SK-N-SH (cell line): ENCODE measurements at regions not wholly inside any gene's neighbourhood (a gene's known extent, or its start where the extent isn't known, plus 50 kb on each side); places are given as distances from the start of the nearest gene placed in this dataset.

Source experiments
- CTCF ChIA-PET: fragments of 300-600, 350-600 bp; formaldehyde crosslinking; extraction: SDS; loops from one replicate; lab custom pipeline; 2021; lab: Yijun Ruan, JAX
- POLR2A ChIA-PET: fragments of 350-600 bp; sonication (Branson Sonifier 250); formaldehyde crosslinking; extraction: SDS; loops from one replicate; lab custom pipeline; 2020; ENCODE audit warnings: antibody characterized with exemption, inconsistent platforms; lab: Yijun Ruan, JAX
- DNase-seq: peaks from one replicate; pipeline ENCODE4 v3.0.0; 2012
- H2AFZ ChIP-seq: fragments of 200-600 bp; sonication (generic); 2 replicates; pipeline ENCODE4 v1.8.1; 2016; ENCODE audit warnings: antibody characterized with exemption, mild to moderate bottlenecking, low read depth
- H3F3A ChIP-seq: fragments of 200-600 bp; sonication (generic); replicated peaks from 2 replicates; pipeline ENCODE3; 2016; ENCODE audit warnings: antibody characterized with exemption, mild to moderate bottlenecking; ENCODE audit not compliant: insufficient read depth
- H3K27ac ChIP-seq, 2 experiments: fragments of 200-500 bp in 1 of 2; fragments of 200-600 bp in 1 of 2; sonication (Bioruptor generic) in 1 of 2; sonication (generic), shearing (Covaris generic) in 1 of 2; 2 replicates each; pipeline versions ENCODE4 v1.5.1 to v1.6.1; 2014 to 2016; ENCODE audit warnings: low read depth in 2 of 2, inconsistent platforms in 1 of 2, low read length in 1 of 2, mild to moderate bottlenecking in 1 of 2, mixed read lengths in 1 of 2
- H3K27me3 ChIP-seq: fragments of 200-600 bp; sonication (generic), shearing (Covaris generic); 2 replicates; pipeline ENCODE4 v1.6.1; 2016; ENCODE audit warnings: mixed run types; ENCODE audit not compliant: insufficient read depth
- H3K36me3 ChIP-seq, 2 experiments: fragments of 200-500 bp in 1 of 2; fragments of 200-600 bp in 1 of 2; sonication (Bioruptor generic) in 1 of 2; sonication (generic) in 1 of 2; replicated peaks in 1 of 2; 2 replicates each; pipeline versions ENCODE3 to v1.5.1; 2014 to 2016; ENCODE audit warnings: low read length in 1 of 2, mild to moderate bottlenecking in 1 of 2; ENCODE audit not compliant: insufficient read depth in 2 of 2, control insufficient read depth in 1 of 2
- H3K4me1 ChIP-seq, 2 experiments: fragments of 200-500 bp in 1 of 2; fragments of 200-600 bp in 1 of 2; sonication (Bioruptor generic) in 1 of 2; sonication (generic), shearing (Covaris generic) in 1 of 2; 2 replicates each; pipeline versions ENCODE4 v1.5.1 to v1.6.1; 2014 to 2016; ENCODE audit warnings: low read depth in 1 of 2, low read length in 1 of 2, mixed run types in 1 of 2; ENCODE audit not compliant: insufficient read depth in 2 of 2, control insufficient read depth in 1 of 2
- H3K4me2 ChIP-seq: fragments of 200-600 bp; sonication (generic), shearing (Covaris generic); 2 replicates; pipeline ENCODE4 v1.6.1; 2017; ENCODE audit warnings: mixed run types
- H3K4me3 ChIP-seq, 2 experiments: fragments of 200-500 bp in 1 of 2; fragments of 200-600 bp in 1 of 2; sonication (Bioruptor generic) in 1 of 2; sonication (generic), shearing (Covaris generic) in 1 of 2; 2 replicates each; pipeline versions ENCODE4 v1.5.1 to v1.8.1; 2014 to 2016; ENCODE audit warnings: low read depth in 2 of 2, inconsistent platforms in 1 of 2, low read length in 1 of 2, mild to moderate bottlenecking in 1 of 2, mixed read lengths in 1 of 2, moderate library complexity in 1 of 2
- H3K79me2 ChIP-seq: fragments of 200-600 bp; sonication (generic); 2 replicates; pipeline ENCODE4 v1.8.1; 2017; ENCODE audit warnings: mild to moderate bottlenecking; ENCODE audit not compliant: insufficient read depth
- H3K9ac ChIP-seq: fragments of 200-600 bp; sonication (generic); 2 replicates; pipeline ENCODE4 v1.6.1; 2017; ENCODE audit warnings: mixed run types
- H3K9me2 ChIP-seq: fragments of 200-600 bp; sonication (generic); 2 replicates; pipeline ENCODE4 v1.6.1; 2017; ENCODE audit warnings: mixed run types
- H3K9me3 ChIP-seq: fragments of 200-600 bp; sonication (generic); 2 replicates; pipeline ENCODE4 v1.6.1; 2017; ENCODE audit warnings: mixed run types, mild to moderate bottlenecking, moderate library complexity
- H4K20me1 ChIP-seq: fragments of 200-600 bp; sonication (generic); 2 replicates; pipeline ENCODE4 v1.6.1; 2017; ENCODE audit warnings: mild to moderate bottlenecking, mixed run types; ENCODE audit not compliant: insufficient read depth
- CHD2 ChIP-seq: fragments of 150-350 bp; IDR thresholded peaks from 2 replicates; pipeline ENCODE4 v1.6.1; 2018; ENCODE audit warnings: low read length; ENCODE audit not compliant: partially characterized antibody
- ELF1 ChIP-seq: IDR thresholded peaks from 2 replicates; pipeline ENCODE4 v1.4.0; 2012
- FOXJ3 ChIP-seq: sonication (generic); formaldehyde crosslinking; IDR thresholded peaks from 2 replicates; pipeline ENCODE4 v1.5.1; 2020; ENCODE audit warnings: mild to moderate bottlenecking, missing genetic modification reagents
- FOXM1 ChIP-seq: IDR thresholded peaks from 2 replicates; pipeline ENCODE4 v1.4.0; 2012; ENCODE audit warnings: low read depth, mild to moderate bottlenecking
- GABPA ChIP-seq: IDR thresholded peaks from 2 replicates; pipeline ENCODE4 v1.4.0; 2012; ENCODE audit warnings: low read depth, mild to moderate bottlenecking
- GATA2 ChIP-seq: sonication (generic); formaldehyde crosslinking; IDR thresholded peaks from 2 replicates; pipeline ENCODE4 v1.5.0; 2020; ENCODE audit warnings: mild to moderate bottlenecking, missing genetic modification reagents
- IRF3 ChIP-seq: fragments of 150-350 bp; IDR thresholded peaks from 2 replicates; pipeline ENCODE4 v1.6.1; 2016; ENCODE audit warnings: mild to moderate bottlenecking, low read depth, low read length
- MAX ChIP-seq: IDR thresholded peaks from 2 replicates; pipeline ENCODE4 v1.4.0; 2012; ENCODE audit warnings: low read depth
- MEF2A ChIP-seq: IDR thresholded peaks from 2 replicates; pipeline ENCODE4 v1.4.0; 2012; ENCODE audit warnings: low read depth, borderline replicate concordance
- NRF1 ChIP-seq: IDR thresholded peaks from 2 replicates; pipeline ENCODE4 v1.6.1; 2012; ENCODE audit warnings: low read depth, mild to moderate bottlenecking, low read length
- PBX3 ChIP-seq: IDR thresholded peaks from 2 replicates; pipeline ENCODE4; 2012
- POLR2AphosphoS5 ChIP-seq: IDR thresholded peaks from 2 replicates; pipeline ENCODE4 v1.6.1; 2012; ENCODE audit warnings: low read depth, low read length
- RCOR1 ChIP-seq: fragments of 150-350 bp; IDR thresholded peaks from 2 replicates; pipeline ENCODE4 v1.6.1; 2017; ENCODE audit warnings: antibody characterized with exemption, low read length
- REST ChIP-seq: IDR thresholded peaks from 2 replicates; pipeline ENCODE4 v1.6.1; 2012; ENCODE audit warnings: mild to moderate bottlenecking, low read depth, low read length, moderate library complexity
- RXRA ChIP-seq: IDR thresholded peaks from 2 replicates; pipeline ENCODE4 v1.4.0; 2012; ENCODE audit warnings: low read depth, mild to moderate bottlenecking, borderline replicate concordance
- SIN3A ChIP-seq: IDR thresholded peaks from 2 replicates; pipeline ENCODE4 v1.6.1; 2012; ENCODE audit warnings: low read depth, mild to moderate bottlenecking, low read length, moderate library complexity, borderline replicate concordance
- TAF1 ChIP-seq: IDR thresholded peaks from 2 replicates; pipeline ENCODE4 v1.6.1; 2012; ENCODE audit warnings: low read depth, mild to moderate bottlenecking, low read length, moderate library complexity, borderline replicate concordance
- TEAD4 ChIP-seq: IDR thresholded peaks from 2 replicates; pipeline ENCODE4 v1.4.0; 2012; ENCODE audit warnings: mild to moderate bottlenecking, borderline replicate concordance; ENCODE audit not compliant: insufficient read depth
- USF1 ChIP-seq: IDR thresholded peaks from 2 replicates; pipeline ENCODE4 v1.4.0; 2012; ENCODE audit warnings: low read depth, borderline replicate concordance
- ZBTB33 ChIP-seq: IDR thresholded peaks from 2 replicates; pipeline ENCODE4 v1.4.0; 2012; ENCODE audit warnings: low read depth, borderline replicate concordance
- WGBS: methylation state at CpG from one replicate; pipeline ENCODE4 v1.1.6; 2017; ENCODE audit warnings: low lambda C conversion rate; 5-methylcytosine and 5-hydroxymethylcytosine counted together

- H3K79me2 ChIP-seq = no peaks in the 10 kb centered on the region
- 0% methylated on average over 3 of the region's 3 CpGs for WGBS
- no peak overlapping the region for H3K27ac ChIP-seq
- H3K9ac ChIP-seq = no peak overlapping the region
- no peak overlapping the region for H3K4me3 ChIP-seq
- H3F3A ChIP-seq = no peaks in the 10 kb centered on the region
- no peaks in the 10 kb centered on the region for H4K20me1 ChIP-seq
- no peak overlapping the region for H2AFZ ChIP-seq
- H3K9me3 ChIP-seq = no peaks in the 10 kb centered on the region
- no peaks in the 10 kb centered on the region for H3K36me3 ChIP-seq
- no peaks in the 10 kb centered on the region for H3K4me1 ChIP-seq
- POLR2A ChIA-PET = no interaction called here
- CTCF ChIA-PET = no interaction called here
- DNase-seq = no peak
- TF ChIP-seq SIN3A = no peak
- TF ChIP-seq CHD2 = no peak
- TF ChIP-seq POLR2AphosphoS5 = no peak
- no peak for TF ChIP-seq RXRA
- TF ChIP-seq MEF2A = no peak
- TF ChIP-seq FOXJ3 (CRISPR knock-in tag) = no peak
- no peak for TF ChIP-seq FOXM1
- TF ChIP-seq ZBTB33 = no peak
- no peak for TF ChIP-seq GATA2
- TF ChIP-seq TEAD4 = no peak
- no peak for TF ChIP-seq PBX3
- TF ChIP-seq TAF1 = no peak
- no peak for TF ChIP-seq GABPA
- TF ChIP-seq MAX = no peak
- no peak for TF ChIP-seq ELF1
- TF ChIP-seq, all 33 proteins: peak for 0
- H3K9me2 ChIP-seq = no peaks in the 10 kb centered on the region
- no peaks in the 10 kb centered on the region for H3K27me3 ChIP-seq
- H3K4me2 ChIP-seq = no peak overlapping the region
These were observed 1560.2 kb downstream of the UQCRFS1 start for GRCh38 chr19:27652796-27653195.

- Histone ChIP-seq H3K4me3 (no peak overlapping the region), H3K4me2 (no peak overlapping the region), H3K36me3 (no peaks in the 10 kb centered on the region), H2AFZ (no peak overlapping the region), H3K9ac (no peak overlapping the region), H3F3A (no peaks in the 10 kb centered on the region), H4K20me1 (no peaks in the 10 kb centered on the region), H3K4me1 (no peaks in the 10 kb centered on the region), H3K27me3 (no peaks in the 10 kb centered on the region), H3K27ac (no peak overlapping the region), H3K9me2 (no peaks in the 10 kb centered on the region), H3K79me2 (no peaks in the 10 kb centered on the region), H3K9me3 (no peaks in the 10 kb centered on the region)
- ChIA-PET CTCF (no interaction called here), POLR2A (no interaction called here)
- 1% methylated on average over 7 of the region's 8 CpGs for WGBS
- DNase-seq = no peak
- TF ChIP-seq REST (no peak), NRF1 (no peak), USF1 (no peak), SIN3A (no peak), RCOR1 (no peak), IRF3 (no peak), RXRA (no peak)
These were observed 1560.7 kb downstream of the UQCRFS1 start for GRCh38 chr19:27652281-27652680.
